ENCODE measurements at regions not wholly inside any gene's neighbourhood (a gene's known extent, or its start where the extent isn't known, plus 50 kb on each side); places are given as distances from the start of the nearest gene placed in this dataset.

- TF ChIP-seq TAF1 (IDR thresholded peaks at IDR 0.05; ENCODE audit: borderline replicate concordance, insufficient read depth, low read length), result no peak
- no peak for TF ChIP-seq REST (IDR thresholded peaks at IDR 0.05; ENCODE audit: insufficient read depth in 1 of 2, low read depth in 2 of 2, low read length in 2 of 2)
- no peak for TF ChIP-seq POLR2AphosphoS5 (IDR thresholded peaks at IDR 0.05; ENCODE audit: low read depth, low read length)
Observed at GRCh38 chr15:81911022-81911971, 134.5 kb downstream of the MEX3B start.

All from PFSK-1 (cell line).